SU-DHL-6 (cell line): ENCODE measurements at regions not wholly inside any gene's neighbourhood (a gene's known extent, or its start where the extent isn't known, plus 50 kb on each side); places are given as distances from the start of the nearest gene placed in this dataset.
"Not testable (repeated sequence)": the region's sequence is repeated elsewhere in the genome, so short reads cannot be mapped to it uniquely, and the experiment has no call there.

Source experiments
- H2AFZ ChIP-seq: fragments of 200-600 bp; sonication (generic); 2 replicates; pipeline ENCODE4 v1.6.1; 2014; ENCODE audit warnings: low read depth, mild to moderate bottlenecking, moderate library complexity, mixed read lengths, antibody characterized with exemption, low read length; ENCODE audit not compliant: severe bottlenecking
- H3F3A ChIP-seq: fragments of 200-600 bp; shearing (Covaris generic); 2 replicates; pipeline ENCODE4 v1.6.0; 2016; ENCODE audit warnings: antibody characterized with exemption, mild to moderate bottlenecking; ENCODE audit not compliant: insufficient read depth
- H3K27ac ChIP-seq: fragments of 200-600 bp; sonication (generic); 2 replicates; pipeline ENCODE4 v1.5.1; 2016; ENCODE audit warnings: low read depth, mild to moderate bottlenecking, low read length, moderate library complexity, mixed read lengths
- H3K27me3 ChIP-seq: fragments of 200-600 bp; sonication (generic), shearing (Covaris generic); 2 replicates; pipeline ENCODE4 v1.6.0; 2014; ENCODE audit warnings: mild to moderate bottlenecking, low read length
- H3K36me3 ChIP-seq: fragments of 200-600 bp; sonication (generic); 2 replicates; pipeline ENCODE4 v1.6.1; 2014; ENCODE audit warnings: mild to moderate bottlenecking, low read length, mixed read lengths
- H3K4me2 ChIP-seq: fragments of 300-600, 200-600 bp; shearing (Covaris generic), sonication (generic); 2 replicates; pipeline ENCODE4 v1.6.0; 2014; ENCODE audit warnings: low read length, low read depth, mild to moderate bottlenecking; ENCODE audit not compliant: poor library complexity, severe bottlenecking
- H3K4me3 ChIP-seq: fragments of 200-600 bp; sonication (generic); 2 replicates; pipeline ENCODE4 v1.5.1; 2014; ENCODE audit warnings: antibody characterized with exemption, low read length, mild to moderate bottlenecking, mixed read lengths; ENCODE audit not compliant: insufficient read depth, poor library complexity, severe bottlenecking
- H3K79me2 ChIP-seq: fragments of 200-600 bp; sonication (generic); 2 replicates; pipeline ENCODE4 v1.6.1; 2014; ENCODE audit warnings: mild to moderate bottlenecking, low read length, moderate library complexity; ENCODE audit not compliant: insufficient read depth
- H3K9ac ChIP-seq: fragments of 200-600 bp; sonication (generic); 2 replicates; pipeline ENCODE4 v1.7.0; 2014; ENCODE audit warnings: mild to moderate bottlenecking, low read length
- H3K9me2 ChIP-seq: fragments of 200-600 bp; sonication (generic); replicated peaks from 2 replicates; pipeline ENCODE4 v1.6.1; 2014; ENCODE audit warnings: low read length; ENCODE audit not compliant: insufficient read depth
- H3K9me3 ChIP-seq: fragments of 200-600 bp; sonication (generic); 2 replicates; pipeline ENCODE4 v1.6.1; 2014; ENCODE audit warnings: low read length, mixed read lengths; ENCODE audit not compliant: insufficient read depth
- H4K20me1 ChIP-seq: fragments of 200-600 bp; sonication (generic); 2 replicates; pipeline ENCODE4 v1.6.1; 2014; ENCODE audit warnings: low read depth, mild to moderate bottlenecking, antibody characterized with exemption, low read length, moderate library complexity, mixed read lengths
- CTCF ChIP-seq: fragments of 200-600 bp; sonication (generic); IDR thresholded peaks from one replicate; pipeline ENCODE4 v1.5.1; 2017; ENCODE audit warnings: antibody characterized with exemption, mild to moderate bottlenecking, low read length, moderate library complexity; ENCODE audit not compliant: insufficient read depth, poor library complexity, severe bottlenecking
- EZH2phosphoT487 ChIP-seq: fragments of 200-600 bp; sonication (generic), shearing (Covaris generic); conservative IDR thresholded peaks from 2 replicates; pipeline ENCODE4 v1.6.1; 2018; ENCODE audit warnings: mild to moderate bottlenecking, antibody characterized with exemption, low read length, moderate library complexity, mixed read lengths

- Histone ChIP-seq H2AFZ (no peak overlapping the region), H3K36me3 (no peaks in the 10 kb centered on the region), H3K79me2 (no peaks in the 10 kb centered on the region), H4K20me1 (no peaks in the 10 kb centered on the region), H3K4me2 (no peak overlapping the region), H3F3A (no peaks in the 10 kb centered on the region), H3K9ac (no peak overlapping the region), H3K27me3 (no peaks in the 10 kb centered on the region), H3K27ac (no peak overlapping the region), H3K4me3 (no peak overlapping the region), H3K9me3 (peaks cover 6% of the 10 kb centered on the region; the same call in 1 of the 2 replicates), H3K9me2 (no peaks in the 10 kb centered on the region)
- TF ChIP-seq EZH2phosphoT487: no peak
- no peak for TF ChIP-seq CTCF
Measured at GRCh38 chr11:25247336-25247735, 750.5 kb downstream of the LUZP2 start.

- no peak overlapping the region for H2AFZ ChIP-seq
- H3K27ac ChIP-seq: no peak overlapping the region
- no peaks in the 10 kb centered on the region for H3K9me2 ChIP-seq
- H3K79me2 ChIP-seq: no peaks in the 10 kb centered on the region
- H3K27me3 ChIP-seq: no peaks in the 10 kb centered on the region
- no peak for TF ChIP-seq CTCF
- H3F3A ChIP-seq: no peaks in the 10 kb centered on the region
- H3K4me3 ChIP-seq: no peak overlapping the region
- H3K36me3 ChIP-seq: no peaks in the 10 kb centered on the region
- no peaks in the 10 kb centered on the region for H3K9me3 ChIP-seq
- no peak overlapping the region for H3K4me2 ChIP-seq
- no peaks in the 10 kb centered on the region for H4K20me1 ChIP-seq
- H3K9ac ChIP-seq: no peak overlapping the region
Measured at GRCh38 chr11:25252854-25253253, 756.0 kb downstream of the LUZP2 start.

GRCh38 chr11:25263861-25264260 lies 767.0 kb downstream of the LUZP2 start:
- H3F3A ChIP-seq, H3K4me3 ChIP-seq, H3K27me3 ChIP-seq, H3K27ac ChIP-seq, H2AFZ ChIP-seq, H3K79me2 ChIP-seq, H3K9me2 ChIP-seq, H4K20me1 ChIP-seq, H3K9me3 ChIP-seq, H3K4me2 ChIP-seq, H3K36me3 ChIP-seq, H3K9ac ChIP-seq: not testable (repeated sequence)

- no peak overlapping the region for H3K27ac ChIP-seq
- H3K4me3 ChIP-seq: no peak overlapping the region
- TF ChIP-seq CTCF (no peak), EZH2phosphoT487 (no peak)
- H3K9me2 ChIP-seq: no peaks in the 10 kb centered on the region
- H3K9ac ChIP-seq: no peak overlapping the region
- no peaks in the 10 kb centered on the region for H4K20me1 ChIP-seq
- no peak overlapping the region for H3K4me2 ChIP-seq
- no peaks in the 10 kb centered on the region for H3K27me3 ChIP-seq
- H3F3A ChIP-seq: no peaks in the 10 kb centered on the region
- H2AFZ ChIP-seq: no peak overlapping the region
- no peaks in the 10 kb centered on the region for H3K36me3 ChIP-seq
- H3K79me2 ChIP-seq: no peaks in the 10 kb centered on the region
- no peaks in the 10 kb centered on the region for H3K9me3 ChIP-seq
Measured at GRCh38 chr11:25271301-25271700, 774.4 kb downstream of the LUZP2 start.
